Stimulated activated CD8-positive, alpha-beta memory T cell treated with anti-CD3 and anti-CD28 coated beads, Interleukin-4, amount 100 ng/mL, for 24 hours (primary cell): ENCODE measurements at regions not wholly inside any gene's neighbourhood (a gene's known extent, or its start where the extent isn't known, plus 50 kb on each side); places are given as distances from the start of the nearest gene placed in this dataset.

Experiments
- DNase-seq: peaks from one replicate; pipeline ENCODE4 v3.0.0-alpha.2; 2020; ENCODE audit warnings: low read depth

GRCh38 chr2:41853427-41854191, 194.2 kb upstream of the PKDCC start:
- DNase-seq = no peak

DNA sequence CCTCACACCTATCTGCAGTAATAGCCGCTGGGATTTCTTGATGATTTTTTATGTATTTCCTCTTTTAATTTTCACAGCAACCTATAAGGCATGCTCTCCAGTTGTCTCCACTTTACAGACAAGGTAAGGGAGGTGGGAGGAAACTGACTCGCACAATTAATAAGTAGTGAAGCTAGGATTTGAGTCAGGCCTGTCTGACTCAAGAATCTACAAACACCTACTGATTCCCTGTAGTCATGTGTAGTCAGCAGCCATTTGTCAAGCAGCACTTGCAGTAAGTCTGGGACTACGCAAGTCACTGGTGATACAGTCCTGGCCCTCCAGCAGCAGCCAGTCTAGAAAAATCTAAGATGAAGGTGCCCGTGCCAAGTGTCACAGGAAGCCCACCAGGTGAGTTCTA, 193.6 kb upstream of the PKDCC start:
- DNase-seq = no peak

GRCh38 chr2:41856946-41857345, 190.9 kb upstream of the PKDCC start:
- no peak for DNase-seq

- DNase-seq = no peak
These were observed 188.0 kb upstream of the PKDCC start for GRCh38 chr2:41859615-41860514.

- DNase-seq = no peak
These were observed 184.8 kb upstream of the PKDCC start for GRCh38 chr2:41863062-41863461.

DNA sequence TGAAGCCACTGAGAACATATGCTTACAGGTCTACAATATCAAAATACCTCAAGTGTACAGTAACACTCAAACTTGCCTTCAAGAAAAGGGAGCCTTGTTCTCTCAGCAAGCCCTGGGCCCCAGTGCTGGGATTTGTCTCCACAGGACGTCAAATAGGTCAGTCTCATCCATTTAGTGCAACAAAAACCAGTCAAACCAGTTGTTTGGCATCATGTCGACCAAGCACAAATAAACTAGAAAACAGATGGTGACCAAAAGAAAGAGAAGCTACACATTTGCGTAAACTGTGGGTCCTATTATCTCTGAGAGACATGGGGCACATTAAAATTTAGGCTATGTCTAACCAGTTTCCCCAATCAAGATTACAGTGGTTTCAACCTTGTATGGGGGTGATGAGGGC, 182.6 kb upstream of the PKDCC start:
- no peak for DNase-seq

DNA sequence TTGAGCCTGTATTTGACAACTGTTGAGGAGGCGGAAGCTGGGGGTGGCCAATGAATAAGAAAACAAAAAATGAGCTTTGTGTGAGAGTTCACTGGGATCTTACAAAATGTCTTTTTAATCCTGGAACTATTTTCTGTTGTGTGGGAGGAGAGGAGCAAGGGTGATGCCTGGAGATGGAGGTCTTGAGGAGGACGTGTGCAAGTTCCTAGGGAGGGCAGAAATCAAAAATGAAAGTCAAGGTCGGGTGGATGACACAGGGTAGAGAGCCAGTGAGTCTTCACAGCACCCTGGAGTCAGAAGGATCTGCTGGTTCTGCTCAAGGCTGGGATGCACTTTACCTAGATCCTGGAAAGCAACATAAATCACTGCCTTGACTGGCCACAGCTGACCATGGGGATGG, 180.3 kb upstream of the PKDCC start:
- no peak for DNase-seq

GRCh38 chr2:41869542-41870264, 178.1 kb upstream of the PKDCC start:
- DNase-seq = peak; percentile 62

GRCh38 chr2:41870265-41870585, 177.6 kb upstream of the PKDCC start:
- no peak for DNase-seq

DNA sequence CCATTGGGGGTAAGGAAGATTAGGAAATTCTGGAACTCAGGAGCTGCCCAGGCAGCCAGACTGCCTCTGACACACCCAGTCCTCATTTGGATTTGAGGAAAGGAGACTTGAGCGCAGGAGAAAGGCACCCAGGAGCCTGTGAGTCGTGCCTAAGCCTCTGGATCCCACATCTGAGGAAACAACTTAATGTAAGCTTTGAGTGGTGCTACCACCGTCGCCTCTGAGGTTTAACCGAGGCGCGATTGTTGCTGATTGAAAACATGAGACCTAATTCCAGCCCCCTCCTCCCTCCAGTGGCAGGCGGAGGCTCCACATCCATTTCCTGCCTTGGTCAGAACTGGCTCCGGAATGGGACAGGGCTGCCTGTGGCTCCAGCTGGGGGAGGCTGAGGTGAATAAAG, 176.7 kb upstream of the PKDCC start:
- no peak for DNase-seq

GRCh38 chr2:41872646-41873045, 175.2 kb upstream of the PKDCC start:
- no peak for DNase-seq

GRCh38 chr2:41873102-41874031, 174.5 kb upstream of the PKDCC start:
- DNase-seq = no peak

- no peak for DNase-seq
These were observed 170.6 kb upstream of the PKDCC start for GRCh38 chr2:41877114-41877678.

DNA sequence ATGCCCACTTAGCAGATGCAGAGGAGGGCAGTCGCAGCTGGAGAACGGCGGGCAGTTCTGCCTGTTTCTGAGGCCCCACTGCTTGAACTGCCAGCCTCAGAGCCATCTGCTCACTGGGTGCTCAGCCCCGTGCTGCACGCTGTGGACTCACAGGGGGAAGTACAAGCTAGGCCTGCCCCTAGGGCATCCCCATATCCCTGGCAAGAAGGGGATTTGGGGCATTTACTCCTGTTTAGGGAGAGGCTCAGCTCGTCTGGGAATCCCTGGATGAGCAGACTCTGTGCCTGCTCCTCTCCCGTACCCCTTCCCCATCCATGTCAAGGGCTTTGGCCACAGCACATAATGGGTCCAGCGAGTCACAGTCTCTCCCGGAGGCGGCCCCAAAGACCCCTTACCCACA, 169.8 kb upstream of the PKDCC start:
- no peak for DNase-seq

GRCh38 chr2:41878716-41879234, 169.0 kb upstream of the PKDCC start:
- no peak for DNase-seq

DNA sequence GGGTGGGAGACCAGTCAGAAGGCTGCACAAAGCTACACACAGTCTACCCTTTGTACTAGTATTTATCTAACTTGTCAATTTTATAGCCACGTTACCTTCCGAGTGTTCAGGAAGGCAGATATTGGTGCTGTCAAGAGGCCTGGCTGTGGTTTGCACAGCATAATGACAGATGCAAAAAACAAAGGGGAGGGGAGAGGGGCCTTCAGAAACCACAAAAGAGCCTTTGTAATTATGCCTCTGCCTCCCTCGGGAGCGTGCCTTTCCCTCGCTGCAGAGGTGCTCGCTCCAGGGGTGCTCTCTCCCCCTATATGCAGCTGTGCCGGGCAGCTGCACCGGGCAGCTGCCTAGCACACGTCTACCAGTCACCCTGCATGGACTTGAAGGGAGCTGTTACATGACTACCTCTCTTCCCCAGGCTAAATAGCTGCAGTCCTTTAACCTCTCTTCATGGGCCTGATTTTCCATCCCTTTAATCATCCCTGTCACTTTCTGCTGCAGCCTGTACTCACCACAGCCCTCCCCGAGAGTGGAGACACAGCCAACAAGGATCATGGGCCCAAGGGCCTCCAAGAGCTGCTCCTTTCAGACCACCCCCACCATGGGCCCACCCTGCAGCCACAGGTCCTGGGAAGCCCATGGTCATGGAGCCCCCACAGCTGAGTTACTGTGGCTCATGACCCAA, 168.4 kb upstream of the PKDCC start:
- DNase-seq = no peak

GRCh38 chr2:41880561-41881243, 167.1 kb upstream of the PKDCC start:
- DNase-seq = no peak

- DNase-seq = no peak
These were observed 166.6 kb upstream of the PKDCC start for GRCh38 chr2:41881249-41881648.

DNA sequence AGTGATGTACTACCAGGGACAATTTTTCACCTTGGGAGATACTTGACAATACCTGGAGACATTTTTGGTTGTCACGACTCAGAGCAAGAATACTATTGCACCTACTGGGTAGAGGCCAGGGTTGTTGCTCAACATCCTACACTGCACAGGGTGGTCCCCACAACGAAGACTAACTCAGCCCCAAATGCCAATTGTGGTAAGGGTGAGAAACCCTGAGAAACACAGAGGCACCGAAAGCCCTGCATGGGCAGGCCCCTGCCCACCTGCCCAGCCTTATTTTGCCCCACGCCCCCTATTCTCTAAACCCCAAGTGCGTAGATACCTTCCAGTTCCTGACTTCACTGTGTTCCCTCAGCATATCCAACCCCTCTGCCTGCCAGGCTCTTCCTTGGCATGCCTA, 163.1 kb upstream of the PKDCC start:
- DNase-seq = no peak

DNA sequence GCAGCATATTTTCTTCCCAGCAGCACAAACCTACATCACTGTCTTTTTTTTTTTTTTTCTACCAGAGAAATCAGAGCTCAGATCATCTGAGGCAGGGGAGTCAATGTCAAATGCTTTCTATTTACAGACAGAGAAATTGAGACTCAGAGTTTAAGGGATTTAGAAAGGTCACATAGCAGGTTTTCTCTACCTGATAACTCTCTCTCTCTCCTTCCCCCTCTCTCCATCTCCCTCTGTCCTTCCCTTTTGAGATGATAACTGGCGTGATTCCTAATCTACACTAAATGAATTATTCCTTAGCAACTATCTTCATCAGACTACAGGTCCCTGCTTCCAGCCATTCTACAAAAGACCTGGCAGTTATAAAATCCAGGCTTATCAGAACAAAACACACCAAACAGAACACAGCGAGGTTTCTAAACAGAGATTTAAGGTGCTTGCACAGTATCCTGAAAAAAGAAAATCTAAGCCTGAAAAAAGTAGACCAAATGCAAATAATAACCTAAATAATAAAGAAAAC, 161.6 kb upstream of the PKDCC start:
- DNase-seq = no peak
